Panc1 (cell line): ENCODE measurements at regions not wholly inside any gene's neighbourhood (a gene's known extent, or its start where the extent isn't known, plus 50 kb on each side); places are given as distances from the start of the nearest gene placed in this dataset.

Experiments
- ATAC-seq: fragments of 200-7000 bp; cut with Tn5 transposase; 2 replicates; pipeline ENCODE4 v1.9.1; 2020; ENCODE audit warnings: mild to moderate bottlenecking, moderate library complexity
- BruUV-seq: library from RNA; stranded (reverse); fragments of 400-500 nt; replicated peaks from 2 replicates; lab custom pipeline; 2021; lab: Mats Ljungman, UMichigan
- CTCF ChIA-PET: fragments of 300-600 bp; sonication (Branson Sonifier 250); formaldehyde crosslinking; loops from one replicate; lab custom pipeline; 2022; ENCODE audit warnings: antibody characterized with exemption; lab: Charles Lee
- POLR2A ChIA-PET: fragments of 300-600 bp; sonication (Branson Sonifier 250); formaldehyde crosslinking; loops from one replicate; lab custom pipeline; 2022; ENCODE audit warnings: antibody characterized with exemption; lab: Charles Lee
- DNase-seq: peaks from one replicate; pipeline ENCODE4 v3.0.0-alpha.2; 2010; ENCODE audit warnings: low read depth, low spot score
- H3K27ac ChIP-seq: 2 replicates; pipeline ENCODE4 v1.5.1; 2011; ENCODE audit warnings: mild to moderate bottlenecking, low read length, inconsistent platforms
- H3K27me3 ChIP-seq: fragments of 200-500 bp; sonication (Bioruptor generic); 2 replicates; pipeline ENCODE4 v1.6.0; 2014; ENCODE audit warnings: low read length, inconsistent platforms; ENCODE audit not compliant: control insufficient read depth, insufficient read depth
- H3K36me3 ChIP-seq: fragments of 200-500 bp; sonication (Bioruptor generic); 2 replicates; pipeline ENCODE4 v1.5.1; 2014; ENCODE audit warnings: inconsistent platforms, mild to moderate bottlenecking, low read length, moderate library complexity; ENCODE audit not compliant: control insufficient read depth, insufficient read depth
- H3K4me1 ChIP-seq: 2 replicates; pipeline ENCODE4 v1.5.1; 2011; ENCODE audit warnings: inconsistent platforms, mild to moderate bottlenecking, low read length, moderate library complexity; ENCODE audit not compliant: control insufficient read depth, insufficient read depth
- H3K4me3 ChIP-seq, 2 experiments: 2 replicates each; pipeline ENCODE4 v1.5.1; 2011 to 2012; ENCODE audit warnings: low read depth in 2 of 2, low read length in 2 of 2, mild to moderate bottlenecking in 2 of 2, inconsistent platforms in 1 of 2, moderate library complexity in 1 of 2
- H3K9me3 ChIP-seq: fragments of 200-500 bp; sonication (Bioruptor generic); 2 replicates; pipeline ENCODE4 v1.5.1; 2014; ENCODE audit warnings: low read depth, mild to moderate bottlenecking, inconsistent platforms, low read length, moderate library complexity; ENCODE audit not compliant: control insufficient read depth, insufficient read depth
- POLR2AphosphoS5 ChIP-seq: IDR thresholded peaks from 2 replicates; pipeline ENCODE4 v1.6.1; 2012; ENCODE audit warnings: mild to moderate bottlenecking, low read depth, low read length, moderate library complexity
- SIN3A ChIP-seq: IDR thresholded peaks from 2 replicates; pipeline ENCODE4 v1.6.1; 2012; ENCODE audit warnings: low read depth, mild to moderate bottlenecking, low read length, moderate library complexity, borderline replicate concordance; ENCODE audit not compliant: insufficient read depth
- TCF7L2 ChIP-seq: IDR thresholded peaks from 2 replicates; pipeline ENCODE4 v1.6.1; 2011; ENCODE audit warnings: mild to moderate bottlenecking, low read depth, low read length, inconsistent platforms
- in situ Hi-C: cut with HindIII; loops from 2 replicates; pipeline ENCODE4 v1.10.0; 2016; ENCODE audit warnings: low sequenced_read_pairs, low pct_unique_long_range_greater_than_20kb
- intact Hi-C: fragments of 100-400 bp; cut with micrococcal nuclease; formaldehyde crosslinking; loops from one replicate; pipeline ENCODE4 v1.10.0; 2022; ENCODE audit not compliant: unreplicated experiment
- TF ChIP-seq, protein P1 (sequence below), 2 experiments: IDR thresholded peaks; 2 replicates each; pipeline ENCODE4 v1.6.1; 2011 to 2012; ENCODE audit warnings: low read depth in 2 of 2, control low read depth in 1 of 2, low read length in 1 of 2, mild to moderate bottlenecking in 1 of 2, moderate library complexity in 1 of 2; ENCODE audit not compliant: insufficient read depth in 1 of 2
- TF ChIP-seq, protein P2 (sequence below): fragments of 450-650 bp; IDR thresholded peaks from 2 replicates; pipeline ENCODE4 v1.5.1; 2017; ENCODE audit warnings: mild to moderate bottlenecking

DNA sequence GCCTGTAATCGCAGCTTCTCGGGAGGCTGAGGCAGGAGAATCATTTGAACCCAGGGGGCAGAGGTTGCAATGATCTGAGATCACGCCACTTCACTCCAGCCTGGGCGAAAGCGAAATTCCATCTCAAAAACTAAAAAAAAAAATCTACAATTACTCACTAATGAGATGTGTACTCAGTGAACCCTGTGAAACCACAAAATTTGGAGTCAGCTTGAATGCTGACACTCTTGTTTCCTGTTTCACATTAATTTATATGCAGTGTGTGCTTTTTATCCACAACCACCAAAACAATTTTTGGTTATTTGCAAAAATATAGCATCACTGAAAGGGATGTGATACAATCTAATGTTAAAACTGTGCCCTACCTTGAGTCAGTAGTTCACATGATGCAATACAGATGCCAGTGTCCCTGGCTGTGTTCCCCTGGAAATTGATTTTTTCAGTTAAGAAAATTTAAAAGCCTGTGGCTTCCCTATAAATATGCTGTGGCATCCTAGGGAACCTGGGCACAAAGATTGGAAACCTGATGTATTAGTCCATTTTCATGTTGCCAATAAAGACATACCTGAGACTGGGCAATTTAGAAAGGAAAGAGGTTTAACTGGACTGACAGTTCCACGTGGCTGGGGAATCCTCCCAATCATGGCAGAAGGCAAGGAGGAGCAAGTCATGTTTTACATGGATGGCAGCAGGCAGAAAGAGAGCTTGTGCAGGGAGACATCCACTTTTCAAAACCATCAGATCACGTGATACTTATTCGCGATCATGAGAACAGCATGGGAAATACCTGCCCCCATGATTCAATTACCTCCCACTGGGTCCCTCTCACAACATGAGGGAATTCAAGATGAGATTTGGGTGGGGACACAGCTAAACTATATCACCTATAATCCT, 337.5 kb upstream of the NT5C1B start:
- ATAC-seq: no peak
- in situ Hi-C loops: no loop called here
- ChIA-PET CTCF (no interaction called here), POLR2A (no interaction called here)
- intact Hi-C loops: no loop called here
- DNase-seq: no peak
- H3K27ac ChIP-seq: no peak overlapping the region
- H3K4me3 ChIP-seq: no peak overlapping the region
- no peaks in the 10 kb centered on the region for H3K36me3 ChIP-seq
- H3K4me1 ChIP-seq: no peaks in the 10 kb centered on the region
- H3K9me3 ChIP-seq: no peaks in the 10 kb centered on the region
- TF ChIP-seq, protein P1, sequence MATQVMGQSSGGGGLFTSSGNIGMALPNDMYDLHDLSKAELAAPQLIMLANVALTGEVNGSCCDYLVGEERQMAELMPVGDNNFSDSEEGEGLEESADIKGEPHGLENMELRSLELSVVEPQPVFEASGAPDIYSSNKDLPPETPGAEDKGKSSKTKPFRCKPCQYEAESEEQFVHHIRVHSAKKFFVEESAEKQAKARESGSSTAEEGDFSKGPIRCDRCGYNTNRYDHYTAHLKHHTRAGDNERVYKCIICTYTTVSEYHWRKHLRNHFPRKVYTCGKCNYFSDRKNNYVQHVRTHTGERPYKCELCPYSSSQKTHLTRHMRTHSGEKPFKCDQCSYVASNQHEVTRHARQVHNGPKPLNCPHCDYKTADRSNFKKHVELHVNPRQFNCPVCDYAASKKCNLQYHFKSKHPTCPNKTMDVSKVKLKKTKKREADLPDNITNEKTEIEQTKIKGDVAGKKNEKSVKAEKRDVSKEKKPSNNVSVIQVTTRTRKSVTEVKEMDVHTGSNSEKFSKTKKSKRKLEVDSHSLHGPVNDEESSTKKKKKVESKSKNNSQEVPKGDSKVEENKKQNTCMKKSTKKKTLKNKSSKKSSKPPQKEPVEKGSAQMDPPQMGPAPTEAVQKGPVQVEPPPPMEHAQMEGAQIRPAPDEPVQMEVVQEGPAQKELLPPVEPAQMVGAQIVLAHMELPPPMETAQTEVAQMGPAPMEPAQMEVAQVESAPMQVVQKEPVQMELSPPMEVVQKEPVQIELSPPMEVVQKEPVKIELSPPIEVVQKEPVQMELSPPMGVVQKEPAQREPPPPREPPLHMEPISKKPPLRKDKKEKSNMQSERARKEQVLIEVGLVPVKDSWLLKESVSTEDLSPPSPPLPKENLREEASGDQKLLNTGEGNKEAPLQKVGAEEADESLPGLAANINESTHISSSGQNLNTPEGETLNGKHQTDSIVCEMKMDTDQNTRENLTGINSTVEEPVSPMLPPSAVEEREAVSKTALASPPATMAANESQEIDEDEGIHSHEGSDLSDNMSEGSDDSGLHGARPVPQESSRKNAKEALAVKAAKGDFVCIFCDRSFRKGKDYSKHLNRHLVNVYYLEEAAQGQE (IDR thresholded peaks at IDR 0.05; ENCODE audit: insufficient read depth in 1 of 2, low read depth in 2 of 2, low read length in 1 of 2): no peak
- TF ChIP-seq, protein P2, sequence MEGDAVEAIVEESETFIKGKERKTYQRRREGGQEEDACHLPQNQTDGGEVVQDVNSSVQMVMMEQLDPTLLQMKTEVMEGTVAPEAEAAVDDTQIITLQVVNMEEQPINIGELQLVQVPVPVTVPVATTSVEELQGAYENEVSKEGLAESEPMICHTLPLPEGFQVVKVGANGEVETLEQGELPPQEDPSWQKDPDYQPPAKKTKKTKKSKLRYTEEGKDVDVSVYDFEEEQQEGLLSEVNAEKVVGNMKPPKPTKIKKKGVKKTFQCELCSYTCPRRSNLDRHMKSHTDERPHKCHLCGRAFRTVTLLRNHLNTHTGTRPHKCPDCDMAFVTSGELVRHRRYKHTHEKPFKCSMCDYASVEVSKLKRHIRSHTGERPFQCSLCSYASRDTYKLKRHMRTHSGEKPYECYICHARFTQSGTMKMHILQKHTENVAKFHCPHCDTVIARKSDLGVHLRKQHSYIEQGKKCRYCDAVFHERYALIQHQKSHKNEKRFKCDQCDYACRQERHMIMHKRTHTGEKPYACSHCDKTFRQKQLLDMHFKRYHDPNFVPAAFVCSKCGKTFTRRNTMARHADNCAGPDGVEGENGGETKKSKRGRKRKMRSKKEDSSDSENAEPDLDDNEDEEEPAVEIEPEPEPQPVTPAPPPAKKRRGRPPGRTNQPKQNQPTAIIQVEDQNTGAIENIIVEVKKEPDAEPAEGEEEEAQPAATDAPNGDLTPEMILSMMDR: no peak
- TF ChIP-seq POLR2AphosphoS5 (no peak), SIN3A (no peak), TCF7L2 (no peak)
- H3K27me3 ChIP-seq: no peaks in the 10 kb centered on the region
- BruUV-seq: no TSS peak

DNA sequence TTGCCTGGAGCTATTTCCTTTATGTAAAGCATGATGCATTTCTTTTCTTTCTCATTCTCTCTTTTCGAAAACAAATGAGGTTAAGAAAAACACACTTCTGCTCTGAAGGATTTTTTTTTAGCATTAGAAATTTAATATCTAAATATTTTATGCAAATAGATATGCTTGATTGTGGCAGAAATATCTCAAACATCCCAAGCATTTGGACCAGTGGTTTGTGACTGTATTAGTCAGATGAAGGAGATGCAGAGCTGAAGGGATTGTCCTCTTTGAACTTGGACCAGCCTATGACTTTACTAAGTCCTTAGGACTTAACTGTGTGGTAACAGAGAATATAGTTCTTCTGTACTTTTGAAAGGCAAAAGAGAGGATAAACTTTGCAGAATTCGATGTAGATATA, 335.9 kb upstream of the NT5C1B start:
- no peaks in the 10 kb centered on the region for H3K4me1 ChIP-seq
- in situ Hi-C loops: no loop called here
- H3K36me3 ChIP-seq: no peaks in the 10 kb centered on the region
- ChIA-PET CTCF (no interaction called here), POLR2A (no interaction called here)
- DNase-seq (no peak), ATAC-seq (no peak)
- H3K27me3 ChIP-seq: no peaks in the 10 kb centered on the region
- H3K9me3 ChIP-seq: no peaks in the 10 kb centered on the region
- no peak for TF ChIP-seq POLR2AphosphoS5
- intact Hi-C loops: no loop called here
- no TSS peak for BruUV-seq
- H3K27ac ChIP-seq: no peak overlapping the region
- H3K4me3 ChIP-seq: no peak overlapping the region

DNA sequence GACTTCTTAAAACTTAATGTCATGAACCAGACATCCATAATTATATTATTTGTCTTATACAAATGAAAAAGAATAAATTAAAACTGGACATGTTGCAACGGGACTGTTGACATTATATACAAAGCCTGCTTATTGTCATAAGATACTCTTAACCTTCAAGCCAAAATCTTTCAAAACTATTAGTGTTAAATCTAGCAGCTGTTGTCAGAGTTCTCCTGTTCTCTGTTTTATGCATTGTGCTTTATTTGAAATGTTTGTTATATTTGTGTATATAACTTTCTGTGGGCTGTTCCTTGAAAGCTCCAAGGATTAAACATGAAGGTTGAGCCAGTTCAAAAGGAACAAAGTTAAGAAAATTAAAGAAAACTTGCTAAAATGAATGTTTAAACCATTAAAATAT, 335.5 kb upstream of the NT5C1B start:
- DNase-seq: no peak
- intact Hi-C loops (no loop called here), in situ Hi-C loops (no loop called here)
- BruUV-seq: no TSS peak
- Histone ChIP-seq H3K9me3 (no peaks in the 10 kb centered on the region), H3K27me3 (no peaks in the 10 kb centered on the region), H3K36me3 (no peaks in the 10 kb centered on the region), H3K27ac (no peak overlapping the region), H3K4me1 (no peaks in the 10 kb centered on the region), H3K4me3 (no peak overlapping the region)
- ATAC-seq: no peak
- ChIA-PET CTCF (no interaction called here), POLR2A (no interaction called here)
- no peak for TF ChIP-seq SIN3A
- TF ChIP-seq, protein P2: no peak
- TF ChIP-seq, protein P1 (IDR thresholded peaks at IDR 0.05; ENCODE audit: insufficient read depth in 1 of 2, low read depth in 2 of 2, low read length in 1 of 2): no peak
